NCI-H2029 treated with DMSO at 0.1 percent for 48 hours (cell line): ENCODE measurements at regions not wholly inside any gene's neighbourhood (a gene's known extent, or its start where the extent isn't known, plus 50 kb on each side); places are given as distances from the start of the nearest gene placed in this dataset.
"Not testable (repeated sequence)": the region's sequence is repeated elsewhere in the genome, so short reads cannot be mapped to it uniquely, and the experiment has no call there.

Source experiments
- DNase-seq: peaks from one replicate; lab custom pipeline; 2025; lab: John Stamatoyannopoulos, UW

DNA sequence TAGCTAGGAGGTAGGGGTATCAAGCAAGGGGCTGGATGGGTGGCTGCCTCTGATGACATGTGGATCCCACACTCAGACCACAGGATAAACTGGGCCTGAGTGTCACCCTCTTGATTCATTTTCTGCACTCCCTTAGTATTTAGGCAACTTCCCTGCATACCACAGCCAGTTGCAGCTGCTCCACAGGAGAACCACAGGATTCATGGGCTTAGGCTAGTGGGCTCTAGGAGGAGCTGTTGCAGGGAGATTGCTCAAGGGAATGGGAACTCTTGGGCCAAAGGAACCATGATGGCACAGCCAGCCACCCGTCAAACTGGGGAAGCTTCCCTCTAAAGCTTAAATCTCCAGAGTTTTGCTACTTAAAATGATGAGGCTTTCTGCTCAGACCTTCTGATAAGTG, 269.7 kb upstream of the ASIC2 start:
- DNase-seq: no peak

DNA sequence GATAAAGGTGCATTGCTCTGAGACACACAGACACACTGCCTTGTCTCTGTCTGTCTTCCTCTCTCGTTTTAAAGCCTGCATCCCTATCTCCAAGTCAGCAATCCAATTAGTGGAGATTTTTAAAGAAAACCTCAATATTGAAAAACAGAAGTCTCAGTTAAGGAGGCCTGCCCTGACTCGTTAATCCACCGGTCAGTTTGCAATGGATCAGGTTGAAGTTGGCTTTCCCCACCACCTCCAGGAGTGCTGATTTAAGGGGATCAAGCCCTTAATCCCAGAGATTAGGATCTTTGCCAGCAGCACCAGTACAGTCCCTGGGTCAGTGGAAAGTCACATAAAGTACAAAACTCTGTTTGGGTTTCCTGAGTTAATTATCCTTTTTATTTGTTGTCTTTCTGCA, 271.1 kb upstream of the ASIC2 start:
- DNase-seq: no peak

DNA sequence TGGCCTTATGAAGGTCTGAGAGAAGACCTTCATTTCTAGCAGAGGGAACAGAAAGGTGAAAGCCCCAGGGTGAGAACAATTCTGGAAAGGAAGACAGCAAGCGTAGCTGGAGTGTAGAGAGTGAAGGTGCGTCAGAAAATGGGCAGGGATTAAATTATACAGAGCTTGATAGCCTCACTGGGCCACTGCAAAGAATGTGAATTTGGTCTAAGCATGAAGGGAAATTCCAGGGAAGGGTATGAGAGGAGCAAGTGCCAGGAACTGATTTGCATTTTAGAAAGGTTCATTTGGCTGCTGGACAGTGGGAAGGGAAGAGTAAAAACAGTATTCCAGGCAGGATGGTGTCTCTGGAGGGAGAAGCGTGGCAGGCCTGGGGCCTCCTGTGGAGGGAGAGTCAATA, 274.1 kb upstream of the ASIC2 start:
- DNase-seq: no peak

DNA sequence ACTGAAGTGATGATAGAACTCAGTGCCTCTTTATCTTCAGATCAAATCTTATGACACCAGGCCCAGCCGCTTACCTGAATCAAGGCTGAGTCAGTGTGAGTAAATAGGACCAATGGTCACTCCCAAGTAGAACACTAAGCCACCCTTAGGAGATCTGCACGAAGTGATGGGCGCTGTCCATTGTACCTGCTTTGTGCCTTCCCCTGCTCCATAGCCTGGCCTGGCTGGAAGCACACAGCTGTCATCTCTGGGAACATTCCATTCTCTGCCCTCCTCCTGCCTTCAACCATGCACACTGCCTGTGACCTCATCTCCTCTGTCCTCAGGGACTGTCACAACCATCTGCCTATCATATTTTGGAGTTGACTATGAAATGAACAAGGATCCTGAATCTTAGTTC, 279.5 kb upstream of the ASIC2 start:
- no peak for DNase-seq

DNA sequence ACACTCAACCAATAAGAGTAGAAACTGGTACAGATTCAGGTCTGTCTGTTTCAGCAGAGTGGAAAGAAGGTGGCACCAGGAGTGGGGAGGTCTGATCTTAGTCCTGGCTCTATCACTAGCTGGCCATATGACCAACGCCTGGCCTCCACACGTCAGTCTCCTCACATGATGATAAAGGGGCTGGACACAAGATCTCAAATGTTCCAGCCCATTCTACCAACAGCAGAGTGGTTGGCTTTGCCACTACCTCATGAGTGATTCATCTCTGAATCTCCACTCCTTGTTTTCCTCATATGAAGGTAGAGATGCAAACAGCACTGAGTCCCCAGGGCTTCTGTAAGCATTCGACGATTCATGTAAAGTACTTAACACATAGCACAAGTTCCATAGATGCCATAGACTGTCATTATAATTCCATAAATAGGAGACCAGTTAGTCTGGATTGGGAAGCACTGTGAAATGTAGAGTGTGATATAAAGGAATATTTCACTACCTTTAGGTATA, 281.9 kb upstream of the ASIC2 start:
- DNase-seq: no peak

DNA sequence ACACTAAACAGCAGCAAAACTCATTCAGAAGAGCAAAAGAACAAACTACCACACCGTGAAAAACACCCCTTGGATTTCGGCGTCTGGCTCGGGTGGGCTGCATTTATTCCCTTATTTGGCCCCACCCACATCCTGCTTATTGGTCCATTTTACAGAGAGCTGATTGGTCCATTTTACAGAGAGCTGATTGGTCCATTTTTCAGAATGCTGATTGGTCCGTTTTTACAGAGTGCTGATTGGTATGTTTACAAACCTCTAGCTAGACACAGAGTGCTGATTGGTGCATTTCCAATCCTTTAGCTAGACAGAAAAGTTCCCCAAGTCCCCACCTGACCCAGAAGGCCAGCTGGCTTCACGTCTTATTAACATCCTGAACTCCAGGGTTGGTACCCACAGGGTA, 286.6 kb upstream of the ASIC2 start:
- DNase-seq: not testable (repeated sequence)

DNA sequence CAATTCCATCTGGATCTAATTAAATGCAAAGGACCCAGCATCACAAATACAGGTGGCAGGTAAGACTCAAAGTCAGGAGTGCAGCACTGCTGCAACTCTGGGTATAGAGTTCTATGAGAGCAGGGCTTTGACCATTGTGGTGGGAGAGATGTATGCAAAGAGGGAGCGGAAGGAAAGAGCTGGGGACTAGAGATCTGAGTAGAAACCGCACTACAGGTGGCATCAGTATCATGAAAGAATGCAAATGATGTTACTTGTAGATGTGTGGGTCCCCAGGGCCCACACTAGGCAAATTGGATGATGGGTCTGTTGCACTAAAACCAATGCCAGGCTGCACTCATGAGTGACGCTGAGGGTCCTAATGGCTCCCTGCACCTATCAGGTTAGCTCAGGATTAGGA, 287.1 kb upstream of the ASIC2 start:
- DNase-seq: no peak

DNA sequence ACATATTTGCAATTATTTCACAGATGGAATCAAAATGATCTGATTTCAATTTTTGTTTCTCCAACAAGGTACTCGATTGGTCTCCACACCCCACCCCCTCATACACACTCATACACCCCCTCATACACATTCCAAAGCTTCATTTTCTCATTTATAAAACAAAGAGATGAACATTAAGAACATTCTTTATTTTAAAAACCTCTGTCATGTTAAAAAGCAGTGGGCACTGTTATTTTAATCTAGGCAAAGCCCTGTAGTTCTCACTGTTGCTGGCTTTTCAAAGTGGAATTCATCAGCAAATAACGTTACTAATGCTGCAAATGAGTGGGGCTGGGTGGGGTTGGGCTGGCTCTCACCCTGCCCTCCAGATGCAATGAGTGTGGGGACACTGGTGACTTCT, 289.6 kb upstream of the ASIC2 start:
- no peak for DNase-seq

DNA sequence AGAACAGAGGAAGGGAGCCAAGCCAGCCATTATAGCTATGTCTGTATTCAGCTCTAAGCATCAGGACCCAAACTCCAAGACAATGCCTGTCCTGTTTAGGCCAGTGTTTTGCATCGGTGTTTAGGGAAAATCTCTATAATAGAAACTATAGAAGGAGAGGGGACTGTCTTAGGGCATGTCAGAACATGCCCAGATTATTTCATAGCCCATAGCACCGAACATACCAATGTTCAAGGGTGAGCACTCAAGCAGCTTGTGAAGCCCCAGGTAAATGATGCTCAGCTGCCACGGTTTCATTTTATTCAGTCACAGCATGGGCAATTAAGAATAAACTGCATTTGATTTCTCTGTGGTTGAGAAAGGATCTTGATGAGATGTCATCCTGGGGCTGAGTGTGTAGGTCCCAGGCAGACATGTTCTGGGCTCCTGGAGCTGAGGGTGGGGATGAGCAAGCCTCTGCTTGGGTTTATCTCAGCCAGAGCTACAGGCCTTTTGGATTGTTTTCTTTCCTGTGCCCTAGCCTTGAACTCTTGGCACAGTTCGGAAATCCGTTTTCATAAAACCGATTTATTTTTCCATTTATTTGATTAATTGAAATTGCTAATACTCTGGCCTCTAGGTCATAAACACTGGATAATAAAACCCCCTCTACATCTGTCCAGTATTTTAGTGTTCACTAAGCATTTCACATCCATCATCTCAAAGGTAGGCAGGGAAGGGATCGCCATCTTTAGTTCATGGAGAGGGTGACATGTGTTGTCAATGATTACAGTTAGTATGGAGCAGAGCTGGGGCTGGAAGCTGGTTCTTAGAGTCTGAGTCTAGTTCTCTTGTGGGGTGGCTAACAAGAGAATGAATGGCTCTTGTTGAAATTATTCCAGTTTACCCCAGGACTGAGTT, 290.7 kb upstream of the ASIC2 start:
- DNase-seq: no peak

DNA sequence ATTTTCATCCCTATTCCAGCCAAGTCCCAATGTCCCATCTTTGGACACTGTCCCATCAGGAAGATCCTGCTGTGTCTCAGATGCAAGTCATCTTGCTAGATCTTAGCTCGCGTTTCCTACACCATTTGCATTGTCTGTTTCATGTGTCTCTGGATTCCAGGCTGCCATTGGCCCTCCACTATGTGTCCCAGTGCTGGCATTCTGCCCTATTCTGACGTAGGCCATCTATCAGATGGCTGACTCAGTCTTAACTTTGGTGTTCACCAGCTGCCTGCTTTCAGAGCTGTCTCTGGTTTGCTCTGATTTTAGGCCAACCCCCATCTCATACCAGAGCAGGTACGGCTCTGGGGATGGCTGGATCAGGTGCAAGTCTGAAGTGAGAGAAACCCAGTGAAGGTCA, 300.9 kb upstream of the ASIC2 start:
- no peak for DNase-seq

DNA sequence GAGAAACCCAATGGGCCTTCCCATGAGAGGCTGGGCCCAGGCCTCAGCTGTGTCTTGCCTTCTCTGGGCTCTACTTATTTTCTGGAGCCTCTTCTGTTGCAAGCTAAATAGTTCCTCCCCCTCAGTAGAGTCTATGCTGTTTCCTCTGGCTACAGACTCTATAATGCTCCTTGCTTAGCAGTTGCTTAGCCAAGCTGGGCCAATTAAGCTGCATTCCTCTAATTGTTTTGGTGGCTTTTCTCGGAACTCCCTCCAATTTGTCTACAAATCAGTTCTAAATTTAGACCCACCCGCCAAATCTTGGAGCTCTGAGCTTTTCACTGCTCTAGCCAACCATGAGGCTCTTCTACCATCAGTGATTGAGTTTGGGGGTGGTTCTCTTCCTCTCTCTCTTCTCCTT, 302.7 kb upstream of the ASIC2 start:
- DNase-seq: no peak

DNA sequence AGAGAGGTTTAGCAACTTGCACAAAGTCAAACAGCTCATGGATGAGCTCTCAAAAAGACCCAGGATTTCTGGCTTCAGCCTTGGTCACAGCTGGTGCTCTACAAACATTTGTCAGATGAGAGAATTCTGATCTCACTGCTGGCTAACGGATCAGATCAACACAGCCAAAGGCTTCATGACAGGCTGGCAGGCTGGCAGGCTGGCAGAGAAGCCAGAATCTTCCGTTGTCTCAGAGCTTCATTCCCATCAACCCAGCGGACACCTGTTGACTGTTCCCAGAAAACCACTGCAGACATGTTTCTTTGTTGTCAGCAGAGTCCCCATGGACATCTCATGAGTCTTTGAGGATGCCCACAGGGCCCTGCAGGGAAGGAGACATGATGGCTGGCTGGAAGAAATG, 303.8 kb upstream of the ASIC2 start:
- DNase-seq: no peak

DNA sequence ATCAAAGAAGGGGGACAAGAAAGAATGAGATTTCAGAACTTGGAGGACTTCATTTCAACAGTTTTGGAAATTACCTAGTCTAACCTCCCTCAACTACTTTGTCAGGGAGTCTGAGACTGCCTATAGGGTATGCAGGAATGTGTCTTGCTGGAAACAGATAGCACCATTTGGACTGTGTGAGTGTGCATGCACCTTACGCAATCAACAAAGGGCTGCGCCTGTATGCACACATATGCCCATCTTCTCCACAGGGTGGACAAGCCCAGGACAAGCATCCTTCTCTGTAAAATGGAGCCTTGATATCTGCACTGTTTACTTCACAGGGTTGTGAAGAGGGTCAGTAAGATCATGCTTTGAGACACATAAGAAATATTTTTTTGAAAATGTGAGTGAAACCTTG, 305.7 kb upstream of the ASIC2 start:
- no peak for DNase-seq

DNA sequence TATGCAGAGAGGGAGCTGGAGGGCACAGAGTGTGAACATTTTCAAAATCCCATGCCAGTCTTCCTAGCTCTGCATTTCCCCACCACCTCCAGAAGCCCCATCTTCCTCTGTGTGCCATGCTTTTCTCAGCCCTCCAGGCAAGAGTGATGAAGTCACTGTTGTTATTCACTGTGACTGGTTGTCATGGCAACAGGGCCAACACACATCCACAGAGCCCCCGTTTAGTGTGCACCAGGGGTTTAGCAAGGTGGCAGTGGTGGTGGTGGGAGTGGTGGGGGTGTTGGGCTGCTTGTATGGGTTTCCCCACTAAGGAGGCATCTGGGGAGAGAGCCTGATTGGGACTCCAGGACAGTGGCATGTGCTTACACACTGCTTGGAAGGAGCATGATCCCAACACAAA, 309.9 kb upstream of the ASIC2 start:
- no peak for DNase-seq

DNA sequence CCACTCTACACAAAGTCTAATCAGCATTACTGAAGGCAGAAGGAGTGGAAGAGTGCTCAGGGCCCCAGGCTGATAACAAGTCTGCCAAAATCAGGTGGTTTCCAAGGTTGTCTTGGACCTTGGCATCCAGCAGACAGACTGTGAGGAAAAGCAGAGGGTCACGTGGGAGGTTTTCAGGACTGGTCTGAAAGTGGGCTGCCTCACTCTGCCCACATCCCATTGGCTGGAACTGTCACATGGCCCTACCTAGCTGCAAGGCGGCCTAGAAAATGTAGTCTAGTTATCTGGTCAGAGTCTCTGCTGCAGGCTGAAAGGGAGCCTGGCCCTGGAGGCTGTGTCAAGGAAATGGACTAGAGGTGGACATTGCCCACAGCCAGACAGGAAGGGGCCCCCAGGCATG, 310.7 kb upstream of the ASIC2 start:
- no peak for DNase-seq

DNA sequence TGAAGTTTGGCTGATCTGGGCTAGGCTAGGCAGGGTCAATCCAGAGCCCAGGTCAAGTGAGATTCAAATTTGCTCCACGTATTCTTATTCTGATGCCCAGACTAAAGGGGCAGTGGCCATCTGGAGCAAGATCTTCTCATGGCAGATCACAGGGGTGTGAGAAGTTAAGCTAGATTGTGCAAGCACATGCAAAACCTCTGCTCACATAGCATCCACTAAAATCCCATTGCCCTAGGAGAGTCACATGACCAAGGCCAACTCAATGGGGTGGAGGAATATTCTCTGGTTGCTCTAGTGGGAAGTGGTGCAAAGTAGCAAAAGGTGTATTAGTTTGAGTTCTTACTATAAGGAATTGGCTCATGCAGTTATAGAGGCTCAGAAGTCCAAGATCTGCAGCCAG, 318.4 kb upstream of the ASIC2 start:
- no peak for DNase-seq

DNA sequence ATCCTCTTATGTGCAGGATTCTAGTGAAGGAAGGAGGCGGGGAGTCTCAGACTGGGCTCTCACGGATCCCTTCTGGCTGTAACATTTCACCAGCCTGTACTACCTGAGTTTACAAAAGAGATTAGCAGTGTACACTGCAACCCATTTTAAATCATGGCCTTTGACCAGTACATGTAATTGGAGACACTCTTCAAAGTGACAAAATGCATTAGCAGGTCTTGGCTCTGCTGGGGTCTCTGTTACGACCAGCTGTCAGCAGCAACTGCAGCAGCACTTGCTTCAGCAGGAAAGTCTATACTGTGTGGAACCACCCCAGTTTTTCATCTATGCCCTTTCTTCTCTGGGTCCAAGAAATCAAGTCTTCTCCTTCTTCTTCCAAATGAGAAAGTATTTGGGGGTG, 322.8 kb upstream of the ASIC2 start:
- DNase-seq: no peak

DNA sequence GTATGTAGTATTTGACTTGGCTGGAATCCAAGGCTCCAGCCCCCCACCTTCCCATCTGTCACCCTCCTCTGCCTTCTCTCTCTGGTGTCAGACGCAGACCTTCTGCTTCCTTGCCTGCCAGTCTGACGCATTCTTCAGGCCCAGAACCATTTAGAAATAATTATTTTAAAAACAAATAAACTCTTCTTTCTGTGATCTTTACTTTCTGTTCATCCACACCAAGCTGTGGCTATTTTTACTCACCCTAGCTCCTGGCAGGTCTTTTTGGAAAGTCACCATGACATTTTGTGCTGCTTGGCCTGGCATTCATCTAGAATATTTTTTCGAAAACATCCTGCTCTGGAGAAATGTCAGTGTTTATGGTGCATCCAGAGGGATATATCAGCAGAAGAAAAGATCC, 330.7 kb upstream of the ASIC2 start:
- DNase-seq: no peak

DNA sequence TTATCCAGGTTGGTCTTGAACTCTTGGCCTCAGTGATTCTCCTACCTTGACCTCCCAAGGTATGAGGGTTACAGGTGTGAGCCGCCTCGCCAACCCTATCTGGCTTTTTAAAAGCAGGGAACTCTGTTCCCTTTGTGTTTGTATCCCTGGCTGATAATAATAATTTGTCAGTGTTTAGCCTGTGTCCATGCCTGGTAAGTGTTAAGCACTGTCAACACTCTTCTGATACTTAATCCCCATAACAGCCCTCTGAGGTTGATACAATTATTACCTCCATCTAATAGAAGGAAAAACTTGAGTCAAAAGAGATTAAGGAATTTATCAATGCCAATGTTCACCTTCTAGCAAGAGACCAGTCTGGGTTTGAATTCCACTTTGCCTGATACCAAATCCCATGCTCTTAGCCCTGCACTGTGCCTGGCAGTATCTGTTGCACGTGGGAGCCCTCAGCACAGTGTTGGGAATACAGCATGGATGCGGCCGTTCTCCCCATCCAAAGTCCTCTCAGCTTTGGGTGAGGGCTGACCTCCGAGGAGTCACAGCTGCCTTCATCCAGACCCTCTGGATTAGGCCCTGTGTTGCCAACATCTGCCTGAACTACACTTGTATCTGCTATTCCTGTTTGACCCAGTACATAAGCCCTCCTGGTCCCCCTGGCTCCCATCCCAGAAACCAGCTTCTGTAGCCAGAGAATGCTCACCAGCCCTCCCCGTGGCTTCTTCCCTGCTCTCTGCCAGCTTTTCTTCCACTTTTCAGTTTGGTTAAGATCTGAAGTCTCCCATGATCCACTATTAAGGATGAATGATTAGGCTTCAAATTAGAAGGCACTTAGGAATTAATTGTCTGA, 335.6 kb upstream of the ASIC2 start:
- DNase-seq: no peak

DNA sequence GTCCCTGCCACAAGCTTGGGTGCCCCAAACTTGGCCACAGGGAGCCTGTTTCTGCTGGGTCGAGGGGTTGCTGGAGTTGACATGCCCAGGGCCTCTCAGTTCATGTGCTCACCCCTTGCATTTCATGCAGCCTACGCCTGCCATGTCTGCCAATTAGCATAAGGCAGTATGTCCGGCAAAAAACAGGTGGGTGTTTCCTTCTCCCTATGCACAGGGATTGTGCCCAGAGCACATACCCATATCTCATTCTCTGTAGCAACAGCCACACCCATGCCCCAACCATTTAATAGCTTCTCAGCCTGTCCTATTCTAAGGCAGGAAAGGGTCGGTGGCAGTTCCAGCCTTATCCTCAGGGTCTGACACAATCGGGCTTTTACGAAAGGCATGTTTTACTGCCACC, 340.4 kb upstream of the ASIC2 start:
- no peak for DNase-seq

DNA sequence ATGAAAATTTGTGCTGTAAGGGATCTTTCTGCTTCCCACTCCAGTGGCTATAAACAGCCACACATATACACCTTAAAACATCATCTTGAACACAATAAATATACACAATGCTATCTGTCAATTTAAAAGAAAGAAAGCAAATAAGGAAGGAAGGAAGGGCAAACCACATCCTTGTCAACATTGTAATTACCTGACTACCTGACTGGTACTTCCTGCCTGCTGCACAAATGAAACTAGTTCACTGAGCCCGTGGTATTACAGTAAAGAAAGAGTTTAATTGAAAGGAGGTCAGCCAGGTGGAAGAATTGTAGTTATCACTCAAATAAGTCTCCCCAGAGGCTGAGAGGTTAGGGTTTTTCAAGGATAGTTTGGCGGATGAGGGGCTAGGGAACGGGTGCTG, 344.4 kb upstream of the ASIC2 start:
- no peak for DNase-seq

DNA sequence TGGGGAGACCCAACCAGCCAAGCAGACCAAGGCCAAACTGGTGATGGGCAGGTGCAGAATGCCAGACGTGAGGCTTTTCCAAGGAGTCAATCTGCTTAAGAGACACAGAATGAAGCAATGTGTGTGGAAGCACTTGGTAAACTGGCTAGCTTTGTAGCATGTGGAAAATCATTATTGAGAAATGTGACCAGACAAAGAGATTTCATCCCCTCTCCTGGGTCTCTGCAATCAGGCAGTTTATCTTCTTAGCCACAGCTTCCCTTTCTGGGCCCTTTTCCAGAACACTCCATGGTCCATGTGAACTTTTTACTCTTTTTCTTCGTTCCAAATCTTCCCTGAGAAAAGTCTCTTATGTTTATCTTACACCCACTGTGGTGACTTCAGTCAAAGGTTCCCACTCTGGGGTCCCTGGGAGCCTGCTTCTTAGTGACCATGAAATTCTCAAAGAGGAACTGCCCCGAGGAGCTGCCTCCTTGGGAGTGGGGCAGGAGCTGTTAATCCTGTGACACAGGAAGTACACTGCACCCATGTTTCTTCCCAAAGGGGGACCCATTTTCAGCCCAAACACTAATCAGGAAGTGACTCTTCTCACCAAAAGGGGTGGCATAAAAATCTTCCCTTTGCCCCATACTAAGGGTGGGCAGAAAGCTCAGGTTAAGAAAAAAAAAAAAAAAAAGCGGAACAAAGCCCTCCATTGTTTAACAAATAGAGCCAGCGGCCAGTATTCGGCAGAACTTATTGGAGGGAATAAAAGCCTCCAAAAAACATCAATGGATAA, 346.2 kb upstream of the ASIC2 start:
- no peak for DNase-seq
